GM23338 (cell line): ENCODE measurements at regions not wholly inside any gene's neighbourhood (a gene's known extent, or its start where the extent isn't known, plus 50 kb on each side); places are given as distances from the start of the nearest gene placed in this dataset.

Experiments
- ATAC-seq: fragments of 200-7000 bp; cut with Tn5 transposase; 3 replicates; pipeline ENCODE4 v1.9.1; 2020
- DNase-seq: peaks from one replicate; pipeline ENCODE4 v3.0.0-alpha.2; 2015; ENCODE audit warnings: low spot score
- H2AFZ ChIP-seq: fragments of 200-600 bp; sonication (generic); 2 replicates; pipeline ENCODE4 v1.8.0; 2016; ENCODE audit warnings: antibody characterized with exemption, mild to moderate bottlenecking, moderate library complexity
- H3F3A ChIP-seq: fragments of 200-600 bp; sonication (generic); replicated peaks from 2 replicates; pipeline ENCODE4 v1.8.0; 2017; ENCODE audit warnings: antibody characterized with exemption, mixed run types, low read depth
- H3K27ac ChIP-seq: fragments of 200-600 bp; sonication (generic); 2 replicates; pipeline ENCODE4 v1.6.1; 2016; ENCODE audit warnings: low read depth
- H3K27me3 ChIP-seq: fragments of 200-600 bp; sonication (generic); 2 replicates; pipeline ENCODE4 v1.8.0; 2016; ENCODE audit warnings: mild to moderate bottlenecking, mixed run types, moderate library complexity; ENCODE audit not compliant: insufficient read depth
- H3K36me3 ChIP-seq: fragments of 200-600 bp; sonication (generic); 2 replicates; pipeline ENCODE4 v1.8.0; 2016; ENCODE audit warnings: mild to moderate bottlenecking; ENCODE audit not compliant: insufficient read depth
- H3K4me1 ChIP-seq: fragments of 200-600 bp; sonication (generic); 2 replicates; pipeline ENCODE4 v1.8.0; 2016; ENCODE audit warnings: mild to moderate bottlenecking, moderate library complexity; ENCODE audit not compliant: insufficient read depth
- H3K4me2 ChIP-seq: fragments of 200-600 bp; sonication (generic); 2 replicates; pipeline ENCODE4 v1.7.1; 2017; ENCODE audit warnings: mixed run types
- H3K4me3 ChIP-seq: fragments of 200-600 bp; sonication (generic); 2 replicates; pipeline ENCODE4 v1.6.1; 2016; ENCODE audit warnings: mixed run types
- H3K79me2 ChIP-seq: fragments of 200-600 bp; sonication (generic); replicated peaks from 2 replicates; pipeline ENCODE4 v1.8.0; 2017; ENCODE audit warnings: mild to moderate bottlenecking; ENCODE audit not compliant: insufficient read depth
- H3K9me2 ChIP-seq: fragments of 200-600 bp; sonication (generic); 2 replicates; pipeline ENCODE4 v1.8.0; 2017; ENCODE audit not compliant: insufficient read depth
- H4K20me1 ChIP-seq: fragments of 200-600 bp; sonication (generic); replicated peaks from 2 replicates; pipeline ENCODE4 v1.8.0; 2017; ENCODE audit warnings: mild to moderate bottlenecking; ENCODE audit not compliant: insufficient read depth
- H3K27ac Mint-ChIP-seq: 2 replicates; pipeline ENCODE4 v1.8.0; 2020; ENCODE audit warnings: inconsistent platforms, mild to moderate bottlenecking, moderate library complexity, mixed read lengths
- H3K27me3 Mint-ChIP-seq: 3 replicates; pipeline ENCODE4 v1.8.0; 2022; ENCODE audit warnings: low read depth, mild to moderate bottlenecking, moderate library complexity, mixed read lengths, inconsistent platforms; ENCODE audit not compliant: insufficient read depth, poor library complexity
- H3K36me3 Mint-ChIP-seq: 3 replicates; pipeline ENCODE4 v1.8.0; 2021; ENCODE audit warnings: low read depth, mild to moderate bottlenecking, inconsistent platforms, moderate library complexity, mixed read lengths
- H3K4me1 Mint-ChIP-seq: 3 replicates; pipeline ENCODE4 v1.8.0; 2020; ENCODE audit warnings: mild to moderate bottlenecking, inconsistent platforms, mixed read lengths
- H3K4me3 Mint-ChIP-seq: 3 replicates; pipeline ENCODE4 v1.8.0; 2021; ENCODE audit warnings: moderate library complexity, mild to moderate bottlenecking, inconsistent platforms, mixed read lengths
- H3K9me3 Mint-ChIP-seq: 3 replicates; pipeline ENCODE4 v1.8.0; 2020; ENCODE audit warnings: moderate library complexity, mild to moderate bottlenecking, inconsistent platforms, mixed read lengths
- CTCF ChIP-seq, 2 experiments: fragments of 200-600 bp in 1 of 2; sonication (generic) in 1 of 2; conservative IDR thresholded peaks; 2 replicates each; pipeline versions ENCODE4 v1.5.1 to v1.6.1; 2016 to 2017; ENCODE audit warnings: antibody characterized with exemption in 2 of 2, low read depth in 2 of 2, mild to moderate bottlenecking in 2 of 2, moderate library complexity in 1 of 2
- ETS1 ChIP-seq: IDR thresholded peaks from 2 replicates; pipeline ENCODE4 v1.6.1; 2016; ENCODE audit warnings: antibody characterized with exemption
- EZH2phosphoT487 ChIP-seq: fragments of 200-600 bp; sonication (generic); IDR thresholded peaks from one replicate; pipeline ENCODE4 v1.8.1; 2018; ENCODE audit warnings: antibody characterized with exemption; ENCODE audit not compliant: unreplicated experiment
- POLR2AphosphoS5 ChIP-seq: IDR thresholded peaks from 2 replicates; pipeline ENCODE4 v1.6.1; 2016; ENCODE audit warnings: antibody characterized with exemption, low read depth
- STAT1 ChIP-seq: IDR thresholded peaks from one replicate; pipeline ENCODE4 v1.6.1; 2016; ENCODE audit warnings: antibody characterized with exemption; ENCODE audit not compliant: unreplicated experiment
- ZNF114 ChIP-seq: fragments of 250-450 bp; sonication (Bioruptor Pico); IDR thresholded peaks from 2 replicates; pipeline ENCODE4 v1.5.0; 2020; ENCODE audit warnings: mild to moderate bottlenecking, moderate library complexity
- ZNF462 ChIP-seq: fragments of 250-450 bp; sonication (Bioruptor Pico); IDR thresholded peaks from 2 replicates; pipeline ENCODE4 v1.5.0; 2020; ENCODE audit warnings: mild to moderate bottlenecking, moderate library complexity

- TF ChIP-seq ZNF462 (CRISPR knock-in tag), result no peak
- no peak for TF ChIP-seq STAT1
Measured at GRCh38 chrX:148135738-148136137, 154.6 kb downstream of the FMR1NB start (continued).

- Histone ChIP-seq H3K27ac (no peak overlapping the region), H3K4me1 (peaks cover 4% of the 10 kb centered on the region; the same call in 1 of the 2 replicates), H4K20me1 (no peaks in the 10 kb centered on the region), H2AFZ (no peak overlapping the region), H3K9me2 (no peaks in the 10 kb centered on the region), H3F3A (no peaks in the 10 kb centered on the region), H3K4me2 (no peak overlapping the region), H3K79me2 (no peaks in the 10 kb centered on the region), H3K36me3 (no peaks in the 10 kb centered on the region), H3K4me3 (no peak overlapping the region), H3K27me3 (no peaks in the 10 kb centered on the region)
- no peaks in the 10 kb centered on the region for H3K36me3 Mint-ChIP-seq
- ATAC-seq, result no peak
- no peak overlapping the region for H3K27ac Mint-ChIP-seq
- no peak overlapping the region for H3K4me3 Mint-ChIP-seq
- DNase-seq, result no peak
- H3K27me3 Mint-ChIP-seq, result no peaks in the 10 kb centered on the region
- H3K9me3 Mint-ChIP-seq, result no peaks in the 10 kb centered on the region
- no peaks in the 10 kb centered on the region for H3K4me1 Mint-ChIP-seq
- TF ChIP-seq EZH2phosphoT487 (no peak), STAT1 (no peak), CTCF (conservative IDR thresholded peaks at IDR 0.05; ENCODE audit: low read depth in 2 of 2) (no peak), ZNF114 (CRISPR knock-in tag) (no peak), ETS1 (no peak), ZNF462 (CRISPR knock-in tag) (no peak), POLR2AphosphoS5 (no peak)
Measured at GRCh38 chrX:148146121-148146520, 165.0 kb downstream of the FMR1NB start.
